Panc1 (cell line): ENCODE measurements at regions not wholly inside any gene's neighbourhood (a gene's known extent, or its start where the extent isn't known, plus 50 kb on each side); places are given as distances from the start of the nearest gene placed in this dataset.

Experiments
- POLR2AphosphoS5 ChIP-seq: IDR thresholded peaks from 2 replicates; pipeline ENCODE4 v1.6.1; 2012; ENCODE audit warnings: mild to moderate bottlenecking, low read depth, low read length, moderate library complexity
- TCF7L2 ChIP-seq: IDR thresholded peaks from 2 replicates; pipeline ENCODE4 v1.6.1; 2011; ENCODE audit warnings: mild to moderate bottlenecking, low read depth, low read length, inconsistent platforms
- TF ChIP-seq, protein P1 (sequence below): fragments of 450-650 bp; IDR thresholded peaks from 2 replicates; pipeline ENCODE4 v1.5.1; 2017; ENCODE audit warnings: mild to moderate bottlenecking
- TF ChIP-seq, protein P2 (sequence below), 2 experiments: IDR thresholded peaks; 2 replicates each; pipeline ENCODE4 v1.6.1; 2011 to 2012; ENCODE audit warnings: low read depth in 2 of 2, control low read depth in 1 of 2, low read length in 1 of 2, mild to moderate bottlenecking in 1 of 2, moderate library complexity in 1 of 2; ENCODE audit not compliant: insufficient read depth in 1 of 2

DNA sequence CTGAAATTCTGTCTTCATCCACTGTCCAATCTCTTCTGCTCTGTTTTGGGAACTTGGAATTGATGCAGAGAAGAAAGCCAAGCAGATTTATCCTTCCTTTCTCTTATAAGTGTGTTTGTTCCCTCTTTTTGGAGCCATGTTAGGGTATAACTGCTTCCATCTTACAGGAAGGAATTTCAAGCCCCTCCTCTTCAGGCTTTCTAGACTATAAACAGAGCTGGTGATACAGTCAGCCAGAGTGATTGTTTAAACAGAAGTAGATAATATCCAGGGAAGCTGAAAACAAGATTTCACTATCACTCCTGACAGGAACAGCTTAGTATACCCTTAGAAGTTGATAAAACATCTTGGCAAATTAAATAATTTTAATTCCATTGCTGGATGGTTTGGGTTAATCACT, 102.1 kb upstream of the DMRT1 start:
- TF ChIP-seq POLR2AphosphoS5 (no peak), TCF7L2 (no peak)
- TF ChIP-seq, protein P1, sequence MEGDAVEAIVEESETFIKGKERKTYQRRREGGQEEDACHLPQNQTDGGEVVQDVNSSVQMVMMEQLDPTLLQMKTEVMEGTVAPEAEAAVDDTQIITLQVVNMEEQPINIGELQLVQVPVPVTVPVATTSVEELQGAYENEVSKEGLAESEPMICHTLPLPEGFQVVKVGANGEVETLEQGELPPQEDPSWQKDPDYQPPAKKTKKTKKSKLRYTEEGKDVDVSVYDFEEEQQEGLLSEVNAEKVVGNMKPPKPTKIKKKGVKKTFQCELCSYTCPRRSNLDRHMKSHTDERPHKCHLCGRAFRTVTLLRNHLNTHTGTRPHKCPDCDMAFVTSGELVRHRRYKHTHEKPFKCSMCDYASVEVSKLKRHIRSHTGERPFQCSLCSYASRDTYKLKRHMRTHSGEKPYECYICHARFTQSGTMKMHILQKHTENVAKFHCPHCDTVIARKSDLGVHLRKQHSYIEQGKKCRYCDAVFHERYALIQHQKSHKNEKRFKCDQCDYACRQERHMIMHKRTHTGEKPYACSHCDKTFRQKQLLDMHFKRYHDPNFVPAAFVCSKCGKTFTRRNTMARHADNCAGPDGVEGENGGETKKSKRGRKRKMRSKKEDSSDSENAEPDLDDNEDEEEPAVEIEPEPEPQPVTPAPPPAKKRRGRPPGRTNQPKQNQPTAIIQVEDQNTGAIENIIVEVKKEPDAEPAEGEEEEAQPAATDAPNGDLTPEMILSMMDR: no peak
- TF ChIP-seq, protein P2, sequence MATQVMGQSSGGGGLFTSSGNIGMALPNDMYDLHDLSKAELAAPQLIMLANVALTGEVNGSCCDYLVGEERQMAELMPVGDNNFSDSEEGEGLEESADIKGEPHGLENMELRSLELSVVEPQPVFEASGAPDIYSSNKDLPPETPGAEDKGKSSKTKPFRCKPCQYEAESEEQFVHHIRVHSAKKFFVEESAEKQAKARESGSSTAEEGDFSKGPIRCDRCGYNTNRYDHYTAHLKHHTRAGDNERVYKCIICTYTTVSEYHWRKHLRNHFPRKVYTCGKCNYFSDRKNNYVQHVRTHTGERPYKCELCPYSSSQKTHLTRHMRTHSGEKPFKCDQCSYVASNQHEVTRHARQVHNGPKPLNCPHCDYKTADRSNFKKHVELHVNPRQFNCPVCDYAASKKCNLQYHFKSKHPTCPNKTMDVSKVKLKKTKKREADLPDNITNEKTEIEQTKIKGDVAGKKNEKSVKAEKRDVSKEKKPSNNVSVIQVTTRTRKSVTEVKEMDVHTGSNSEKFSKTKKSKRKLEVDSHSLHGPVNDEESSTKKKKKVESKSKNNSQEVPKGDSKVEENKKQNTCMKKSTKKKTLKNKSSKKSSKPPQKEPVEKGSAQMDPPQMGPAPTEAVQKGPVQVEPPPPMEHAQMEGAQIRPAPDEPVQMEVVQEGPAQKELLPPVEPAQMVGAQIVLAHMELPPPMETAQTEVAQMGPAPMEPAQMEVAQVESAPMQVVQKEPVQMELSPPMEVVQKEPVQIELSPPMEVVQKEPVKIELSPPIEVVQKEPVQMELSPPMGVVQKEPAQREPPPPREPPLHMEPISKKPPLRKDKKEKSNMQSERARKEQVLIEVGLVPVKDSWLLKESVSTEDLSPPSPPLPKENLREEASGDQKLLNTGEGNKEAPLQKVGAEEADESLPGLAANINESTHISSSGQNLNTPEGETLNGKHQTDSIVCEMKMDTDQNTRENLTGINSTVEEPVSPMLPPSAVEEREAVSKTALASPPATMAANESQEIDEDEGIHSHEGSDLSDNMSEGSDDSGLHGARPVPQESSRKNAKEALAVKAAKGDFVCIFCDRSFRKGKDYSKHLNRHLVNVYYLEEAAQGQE (IDR thresholded peaks at IDR 0.05; ENCODE audit: insufficient read depth in 1 of 2, low read depth in 2 of 2, low read length in 1 of 2): no peak
